ENCODE measurements at regions not wholly inside any gene's neighbourhood (a gene's known extent, or its start where the extent isn't known, plus 50 kb on each side); places are given as distances from the start of the nearest gene placed in this dataset.

DNA sequence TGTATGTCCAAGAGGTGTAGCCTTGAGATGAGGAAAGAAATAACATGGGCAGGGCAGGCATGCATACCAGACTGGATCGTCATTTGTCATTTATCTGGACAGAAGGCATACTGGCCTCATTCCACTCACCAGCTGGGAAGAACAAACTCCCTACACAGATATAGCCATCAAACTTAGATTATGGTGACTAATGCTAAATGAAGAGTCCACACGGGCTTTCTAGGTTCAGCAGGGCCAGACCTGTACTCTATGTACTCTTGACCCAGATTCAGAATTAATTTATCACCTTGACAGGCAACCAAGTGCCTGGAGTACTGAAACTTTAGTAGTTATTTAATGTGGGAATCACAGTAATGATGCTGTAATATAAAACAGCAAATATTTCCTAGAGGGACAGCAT, 164.3 kb upstream of the IL12A start:
- Mint-ChIP-seq H3K27ac (no peak overlapping the region), H3K9me3 (no peaks in the 10 kb centered on the region), H3K4me3 (no peak overlapping the region), H3K36me3 (ENCODE audit: low read depth) (no peaks in the 10 kb centered on the region), H3K27me3 (peaks cover 23% of the 10 kb centered on the region), H3K4me1 (no peaks in the 10 kb centered on the region)
- no peak for ATAC-seq (replicated peaks)

DNA sequence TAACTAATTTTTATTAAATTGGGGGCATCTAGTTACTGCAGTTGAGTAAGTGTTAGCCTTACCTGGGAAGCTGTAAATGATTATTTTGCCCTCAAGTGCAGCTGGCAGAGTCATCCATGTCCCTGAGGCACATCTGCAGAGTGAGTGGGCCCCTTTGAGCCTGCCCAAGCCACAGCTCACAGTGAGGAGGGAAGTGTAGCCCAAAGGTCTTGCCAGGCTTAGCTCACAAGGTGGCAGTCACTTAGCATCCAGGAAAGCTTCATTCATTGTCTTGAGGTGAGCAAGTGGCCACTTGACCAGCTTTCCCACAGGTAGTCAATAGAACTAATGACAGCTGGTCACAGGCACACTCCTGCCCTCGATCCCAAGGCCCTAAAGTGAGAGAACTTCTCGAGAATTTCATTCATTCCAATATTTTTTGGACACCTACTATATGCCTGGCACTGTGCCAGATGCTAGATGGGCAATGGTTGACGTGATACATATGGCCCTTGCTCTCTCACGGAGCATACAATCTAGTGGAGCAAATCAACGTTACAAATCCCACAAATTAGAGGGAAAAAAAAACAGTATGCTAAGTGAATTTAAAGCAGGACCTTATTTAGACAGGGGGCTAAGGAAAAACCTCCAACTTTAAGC, 163.3 kb upstream of the IL12A start:
- H3K9me3 Mint-ChIP-seq: no peaks in the 10 kb centered on the region
- H3K4me1 Mint-ChIP-seq: no peaks in the 10 kb centered on the region
- H3K27ac Mint-ChIP-seq: no peak overlapping the region
- peaks cover 23% of the 10 kb centered on the region for H3K27me3 Mint-ChIP-seq
- H3K4me3 Mint-ChIP-seq: no peak overlapping the region
- H3K36me3 Mint-ChIP-seq (ENCODE audit: low read depth): no peaks in the 10 kb centered on the region
- ATAC-seq (replicated peaks): no peak

DNA sequence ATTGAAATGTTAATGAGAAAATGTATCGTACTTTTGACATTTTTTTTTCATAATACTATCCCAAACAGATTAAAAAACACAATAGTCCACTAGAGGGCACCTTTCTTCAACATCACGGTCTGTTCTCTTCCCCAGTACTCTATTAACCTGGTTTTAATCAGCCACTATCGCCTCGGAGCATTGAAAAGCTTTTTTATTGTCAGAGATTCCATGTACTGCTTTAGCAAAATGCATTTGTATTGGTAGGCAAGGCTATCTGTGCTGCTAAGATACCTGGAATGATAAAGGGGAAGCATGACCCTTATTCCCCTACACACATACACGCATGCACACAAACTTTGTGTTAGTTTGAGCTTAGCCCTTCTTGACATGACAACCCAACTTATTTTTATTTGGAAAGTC, 160.1 kb upstream of the IL12A start:
- H3K4me1 Mint-ChIP-seq: no peaks in the 10 kb centered on the region

GRCh38 chr3:159829056-159829455, 159.6 kb upstream of the IL12A start:
- H3K4me3 Mint-ChIP-seq: no peak overlapping the region
- H3K27me3 Mint-ChIP-seq: peaks cover 6% of the 10 kb centered on the region
- no peaks in the 10 kb centered on the region for H3K36me3 Mint-ChIP-seq (ENCODE audit: low read depth)
- no peak overlapping the region for H3K27ac Mint-ChIP-seq
- no peaks in the 10 kb centered on the region for H3K9me3 Mint-ChIP-seq
- ATAC-seq (replicated peaks): no peak
- H3K4me1 Mint-ChIP-seq: no peaks in the 10 kb centered on the region

More for the DNA sequence above, 160.1 kb upstream of the IL12A start:
- H3K4me3 Mint-ChIP-seq: no peak overlapping the region
- H3K27me3 Mint-ChIP-seq: peaks cover 6% of the 10 kb centered on the region
- H3K27ac Mint-ChIP-seq: no peak overlapping the region
- no peaks in the 10 kb centered on the region for H3K9me3 Mint-ChIP-seq
- H3K36me3 Mint-ChIP-seq (ENCODE audit: low read depth): no peaks in the 10 kb centered on the region
- ATAC-seq (replicated peaks): no peak

- no peak for ATAC-seq (replicated peaks)
- H3K36me3 Mint-ChIP-seq (ENCODE audit: low read depth): no peaks in the 10 kb centered on the region
- H3K27me3 Mint-ChIP-seq: peaks cover 6% of the 10 kb centered on the region
- H3K4me1 Mint-ChIP-seq: no peaks in the 10 kb centered on the region
- no peaks in the 10 kb centered on the region for H3K9me3 Mint-ChIP-seq
- H3K27ac Mint-ChIP-seq: no peak overlapping the region
- H3K4me3 Mint-ChIP-seq: no peak overlapping the region
Observed at GRCh38 chr3:159829539-159830227, 159.0 kb upstream of the IL12A start.

GRCh38 chr3:159830523-159831154, 158.0 kb upstream of the IL12A start:
- Mint-ChIP-seq H3K36me3 (ENCODE audit: low read depth) (no peaks in the 10 kb centered on the region), H3K27me3 (peaks cover 5% of the 10 kb centered on the region), H3K27ac (no peak overlapping the region), H3K4me3 (no peak overlapping the region), H3K4me1 (no peaks in the 10 kb centered on the region), H3K9me3 (no peaks in the 10 kb centered on the region)
- no peak for ATAC-seq (replicated peaks)

DNA sequence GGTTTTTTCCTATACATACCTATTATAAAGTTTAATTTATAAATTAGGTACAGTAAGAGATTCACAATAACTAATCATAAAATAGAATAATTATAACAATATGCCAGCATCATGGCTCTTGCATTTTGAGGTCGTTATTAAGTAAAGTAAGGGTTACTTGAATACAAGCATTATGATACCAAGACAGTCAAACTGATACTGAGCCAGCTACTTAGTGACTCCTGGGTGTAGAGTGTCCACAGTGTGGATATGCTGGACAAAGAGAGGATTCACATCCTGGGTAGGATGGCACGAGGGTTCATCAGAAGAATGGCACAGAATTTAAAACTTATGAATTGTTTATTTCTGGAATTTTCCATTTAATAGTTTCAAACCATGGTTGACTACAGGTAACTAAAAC, 157.2 kb upstream of the IL12A start:
- ATAC-seq (replicated peaks): no peak
- Mint-ChIP-seq H3K4me1 (no peaks in the 10 kb centered on the region), H3K27ac (no peak overlapping the region), H3K4me3 (no peak overlapping the region), H3K9me3 (no peaks in the 10 kb centered on the region), H3K27me3 (peaks cover 3% of the 10 kb centered on the region), H3K36me3 (ENCODE audit: low read depth) (no peaks in the 10 kb centered on the region)

GRCh38 chr3:159832024-159832423, 156.6 kb upstream of the IL12A start:
- Mint-ChIP-seq H3K9me3 (no peaks in the 10 kb centered on the region), H3K4me1 (no peaks in the 10 kb centered on the region), H3K4me3 (no peak overlapping the region), H3K27me3 (peaks cover 3% of the 10 kb centered on the region), H3K36me3 (ENCODE audit: low read depth) (no peaks in the 10 kb centered on the region), H3K27ac (no peak overlapping the region)
- ATAC-seq (replicated peaks): no peak

- Mint-ChIP-seq H3K27me3 (peaks cover 3% of the 10 kb centered on the region), H3K4me3 (no peak overlapping the region), H3K9me3 (no peaks in the 10 kb centered on the region), H3K4me1 (no peaks in the 10 kb centered on the region), H3K27ac (no peak overlapping the region), H3K36me3 (ENCODE audit: low read depth) (no peaks in the 10 kb centered on the region)
- ATAC-seq (replicated peaks): no peak
Observed at GRCh38 chr3:159835126-159835525, 153.5 kb upstream of the IL12A start.

DNA sequence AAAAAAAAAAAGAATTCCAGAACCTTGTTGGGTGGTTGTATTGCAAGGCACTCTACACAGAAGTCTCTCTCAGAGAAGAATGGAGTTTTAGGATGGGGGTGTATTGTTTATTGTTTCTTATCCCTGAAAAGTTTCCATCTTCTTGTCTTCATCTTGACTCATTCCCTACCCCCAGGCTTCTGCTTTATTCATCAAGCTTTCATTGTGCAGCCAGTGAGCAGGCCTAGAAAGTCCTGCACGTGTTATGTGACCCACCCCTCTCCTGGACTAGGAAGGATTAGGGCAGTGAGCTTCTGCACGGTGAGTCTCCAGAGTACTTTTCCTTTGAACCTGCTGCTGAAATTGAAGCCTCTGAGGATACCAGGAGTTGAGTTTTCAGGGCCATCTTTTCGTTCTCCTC, 150.9 kb upstream of the IL12A start:
- Mint-ChIP-seq H3K9me3 (no peaks in the 10 kb centered on the region), H3K36me3 (ENCODE audit: low read depth) (no peaks in the 10 kb centered on the region), H3K4me3 (no peak overlapping the region), H3K27me3 (peaks cover 8% of the 10 kb centered on the region), H3K27ac (no peak overlapping the region), H3K4me1 (no peaks in the 10 kb centered on the region)
- no peak for ATAC-seq (replicated peaks)

- H3K27me3 Mint-ChIP-seq: peaks cover 11% of the 10 kb centered on the region
- H3K4me3 Mint-ChIP-seq: no peak overlapping the region
- no peaks in the 10 kb centered on the region for H3K36me3 Mint-ChIP-seq (ENCODE audit: low read depth)
- H3K4me1 Mint-ChIP-seq: no peaks in the 10 kb centered on the region
- no peak overlapping the region for H3K27ac Mint-ChIP-seq
- no peaks in the 10 kb centered on the region for H3K9me3 Mint-ChIP-seq
- ATAC-seq (replicated peaks): no peak
Observed at GRCh38 chr3:159838938-159839337, 149.7 kb upstream of the IL12A start.

DNA sequence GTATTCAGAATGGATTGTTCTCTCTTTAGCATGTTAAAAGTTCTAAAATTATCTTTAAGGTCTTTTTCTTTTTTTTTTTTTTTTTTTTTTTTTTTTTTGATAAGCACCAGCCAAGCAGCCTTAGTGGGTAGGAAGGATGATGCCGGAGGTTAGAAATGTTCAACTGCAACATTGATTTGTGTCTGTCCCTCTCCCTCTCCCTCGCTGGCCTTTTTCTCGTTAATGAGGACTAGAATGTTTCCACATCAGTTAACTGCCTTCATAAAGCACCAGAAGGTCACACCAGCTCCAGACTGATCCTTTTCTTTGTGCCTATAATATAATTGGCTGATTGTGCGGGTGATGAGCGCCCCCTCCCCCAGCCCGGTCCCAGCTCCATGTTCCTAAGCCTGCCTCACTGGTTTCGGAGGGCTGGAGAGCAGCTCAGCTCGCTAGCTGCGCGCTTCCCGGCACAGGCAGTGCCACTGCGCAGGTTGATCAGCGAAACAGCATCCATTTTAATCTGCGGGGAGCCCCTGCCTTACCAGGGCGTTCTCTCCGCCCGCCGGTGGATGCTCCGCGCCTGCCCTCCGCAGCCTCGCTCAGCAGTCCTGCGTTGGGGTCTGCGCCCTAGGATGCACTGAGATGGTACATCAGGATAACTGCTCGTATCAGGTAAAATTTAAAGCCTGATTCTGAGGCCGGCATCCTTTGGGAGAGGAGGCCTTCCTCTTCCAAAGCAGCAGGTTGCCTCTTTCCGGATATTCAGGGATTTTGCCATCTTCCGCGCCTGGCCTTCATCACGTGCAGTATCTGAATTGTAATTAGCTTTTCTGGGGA, 148.9 kb upstream of the IL12A start, which contains the start of gene SCHIP1:
TSS of gene SCHIP1 (plus strand) at position 301 of the 819 bp plus-strand sequence.
- H3K4me3 Mint-ChIP-seq: no peak within 1 kb of the TSS
- no peak for ATAC-seq (replicated peaks)

GRCh38 chr3:159840703-159841299, 147.8 kb upstream of the IL12A start:
- no peaks in the 10 kb centered on the region for H3K9me3 Mint-ChIP-seq
- no peak overlapping the region for H3K4me3 Mint-ChIP-seq
- no peaks in the 10 kb centered on the region for H3K36me3 Mint-ChIP-seq (ENCODE audit: low read depth)
- H3K27ac Mint-ChIP-seq: no peak overlapping the region
- ATAC-seq (replicated peaks): no peak
- H3K4me1 Mint-ChIP-seq: no peaks in the 10 kb centered on the region
- H3K27me3 Mint-ChIP-seq: peaks cover 19% of the 10 kb centered on the region

More for the DNA sequence above, 148.9 kb upstream of the IL12A start, which contains the start of gene SCHIP1:
- Mint-ChIP-seq H3K9me3 (no peaks in the 10 kb centered on the region), H3K36me3 (ENCODE audit: low read depth) (no peaks in the 10 kb centered on the region), H3K4me1 (no peaks in the 10 kb centered on the region), H3K27me3 (peaks cover 17% of the 10 kb centered on the region), H3K27ac (no peak within 1 kb of the TSS)

GRCh38 chr3:159841766-159842165, 146.9 kb upstream of the IL12A start:
- H3K4me1 Mint-ChIP-seq: no peaks in the 10 kb centered on the region
- no peak overlapping the region for H3K27ac Mint-ChIP-seq
- H3K27me3 Mint-ChIP-seq: peaks cover 22% of the 10 kb centered on the region
- H3K4me3 Mint-ChIP-seq: no peak overlapping the region
- no peaks in the 10 kb centered on the region for H3K9me3 Mint-ChIP-seq
- H3K36me3 Mint-ChIP-seq (ENCODE audit: low read depth): no peaks in the 10 kb centered on the region
- ATAC-seq (replicated peaks): no peak
